Right atrium auricular region (tissue), 2 donors: ENCODE measurements at regions not wholly inside any gene's neighbourhood (a gene's known extent, or its start where the extent isn't known, plus 50 kb on each side); places are given as distances from the start of the nearest gene placed in this dataset.

Experiments
- DNase-seq: peaks from one replicate; pipeline ENCODE4 v3.0.0-alpha.2; 2019; ENCODE audit warnings: low spot score
- H3K27ac ChIP-seq, 2 donors: fragments of 200-600 bp; sonication (generic); 1 replicate in 1 of 2; 2 replicates in 1 of 2; pipeline ENCODE4 v1.5.1; 2016 to 2019
- H3K27me3 ChIP-seq, 2 donors: fragments of 200-600 bp; sonication (generic); one replicate each; pipeline versions ENCODE4 v1.5.1 to v1.6.0; 2017 to 2019
- H3K36me3 ChIP-seq: fragments of 200-600 bp; sonication (generic); one replicate; pipeline ENCODE4 v1.5.1; 2016
- H3K4me1 ChIP-seq, 2 donors: fragments of 200-600 bp; sonication (generic); one replicate each; pipeline versions ENCODE4 v1.5.1 to v1.6.0; 2017 to 2019
- H3K4me3 ChIP-seq, 2 donors: fragments of 200-600 bp; sonication (generic); 1 replicate in 1 of 2; 2 replicates in 1 of 2; pipeline ENCODE4 v1.5.1; 2017 to 2019; ENCODE audit warnings: mild to moderate bottlenecking in 1 of 2, moderate library complexity in 1 of 2
- H3K9me3 ChIP-seq, 2 donors: fragments of 200-600 bp; sonication (generic); one replicate each; pipeline ENCODE4 v1.5.1; 2019
- CTCF ChIP-seq, 2 donors: fragments of 200-600 bp; sonication (generic); IDR thresholded peaks; one replicate each; pipeline ENCODE4 v1.5.1; 2019; ENCODE audit warnings: antibody characterized with exemption in 2 of 2

- H3K4me1 ChIP-seq, result no peaks in the 10 kb centered on the region
- no peak for DNase-seq
These were observed 551.2 kb upstream of the CA10 start for GRCh38 chr17:52709724-52710123.

GRCh38 chr17:52696362-52696761 is 537.8 kb upstream of the CA10 start:
- Histone ChIP-seq H3K4me3 (no peak overlapping the region), H3K9me3 (no peaks in the 10 kb centered on the region), H3K36me3 (no peaks in the 10 kb centered on the region), H3K27ac (no peak overlapping the region), H3K27me3 (no peaks in the 10 kb centered on the region), H3K4me1 (no peaks in the 10 kb centered on the region)
- TF ChIP-seq CTCF (IDR thresholded peaks at IDR 0.05), result no peak
- DNase-seq, result no peak

More at GRCh38 chr17:52709724-52710123, 551.2 kb upstream of the CA10 start:
- Histone ChIP-seq H3K9me3 (no peaks in the 10 kb centered on the region), H3K4me3 (no peak overlapping the region), H3K36me3 (no peaks in the 10 kb centered on the region), H3K27ac (no peak overlapping the region), H3K27me3 (no peaks in the 10 kb centered on the region)
- no peak for TF ChIP-seq CTCF (IDR thresholded peaks at IDR 0.05)

- TF ChIP-seq CTCF (IDR thresholded peaks at IDR 0.05), result no peak
These were observed 527.6 kb upstream of the CA10 start for GRCh38 chr17:52686140-52686539.

GRCh38 chr17:52681480-52681879 is 523.0 kb upstream of the CA10 start:
- H3K9me3 ChIP-seq, result peaks cover 0 to 18% of the 10 kb centered on the region in 2 donors

More at GRCh38 chr17:52686140-52686539, 527.6 kb upstream of the CA10 start:
- H3K9me3 ChIP-seq, result no peaks in the 10 kb centered on the region
- no peaks in the 10 kb centered on the region for H3K27me3 ChIP-seq
- no peak overlapping the region for H3K4me3 ChIP-seq
- no peak overlapping the region for H3K27ac ChIP-seq
- no peaks in the 10 kb centered on the region for H3K36me3 ChIP-seq
- H3K4me1 ChIP-seq, result no peaks in the 10 kb centered on the region
- no peak for DNase-seq

GRCh38 chr17:52678211-52678610 is 519.7 kb upstream of the CA10 start:
- TF ChIP-seq CTCF (IDR thresholded peaks at IDR 0.05), result no peak
- H3K36me3 ChIP-seq, result no peaks in the 10 kb centered on the region
- no peaks in the 10 kb centered on the region for H3K27me3 ChIP-seq
- DNase-seq, result no peak
- no peak overlapping the region for H3K27ac ChIP-seq
- no peaks in the 10 kb centered on the region for H3K4me1 ChIP-seq
- no peak overlapping the region for H3K4me3 ChIP-seq
- H3K9me3 ChIP-seq, result peaks cover 0 to 18% of the 10 kb centered on the region in 2 donors

More at GRCh38 chr17:52681480-52681879, 523.0 kb upstream of the CA10 start:
- no peaks in the 10 kb centered on the region for H3K4me1 ChIP-seq
- DNase-seq, result no peak
- H3K27ac ChIP-seq, result no peak overlapping the region
- TF ChIP-seq CTCF (IDR thresholded peaks at IDR 0.05), result no peak
- no peaks in the 10 kb centered on the region for H3K27me3 ChIP-seq
- no peak overlapping the region for H3K4me3 ChIP-seq
- no peaks in the 10 kb centered on the region for H3K36me3 ChIP-seq

GRCh38 chr17:52674686-52675085 is 516.2 kb upstream of the CA10 start:
- TF ChIP-seq CTCF (IDR thresholded peaks at IDR 0.05), result no peak
- no peaks in the 10 kb centered on the region for H3K4me1 ChIP-seq
- H3K36me3 ChIP-seq, result no peaks in the 10 kb centered on the region

More at GRCh38 chr17:52674686-52675085, 516.2 kb upstream of the CA10 start:
- Histone ChIP-seq H3K27me3 (no peaks in the 10 kb centered on the region), H3K27ac (no peak overlapping the region), H3K9me3 (peaks cover 0 to 14% of the 10 kb centered on the region in 2 donors), H3K4me3 (no peak overlapping the region)
- no peak for DNase-seq
